Stimulated activated CD4-positive, alpha-beta T cell treated with anti-CD3 and anti-CD28 coated beads, Interleukin-15, amount 100 ng/mL, for 24 hours (primary cell): ENCODE measurements at regions not wholly inside any gene's neighbourhood (a gene's known extent, or its start where the extent isn't known, plus 50 kb on each side); places are given as distances from the start of the nearest gene placed in this dataset.

Experiments used
- DNase-seq: peaks from one replicate; pipeline ENCODE4 v3.0.0-alpha.2; 2020

GRCh38 chr4:165723051-165723795 lies 149.8 kb upstream of the TLL1 start:
- DNase-seq = no peak

GRCh38 chr4:165724786-165725185 lies 148.3 kb upstream of the TLL1 start:
- no peak for DNase-seq

GRCh38 chr4:165725352-165725751 lies 147.7 kb upstream of the TLL1 start:
- no peak for DNase-seq

DNA sequence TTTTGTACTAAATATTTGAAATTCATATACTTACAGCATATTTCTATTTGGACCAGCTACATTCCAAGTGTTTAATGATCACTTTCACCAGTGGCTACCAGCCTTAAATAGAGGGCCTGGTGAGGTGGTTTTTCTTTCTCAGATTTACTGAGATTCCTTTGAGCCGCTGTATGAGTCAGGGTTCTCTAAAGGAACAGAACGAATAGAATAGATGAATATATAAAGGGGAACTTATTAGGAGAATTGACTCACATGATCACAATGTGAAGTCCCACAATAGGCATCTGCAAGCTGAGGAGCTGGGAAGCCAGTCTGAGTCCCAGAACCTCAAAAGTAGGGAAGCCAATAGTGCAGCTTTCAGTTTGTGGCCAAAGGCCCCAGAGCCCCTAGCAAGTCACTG lies 146.2 kb upstream of the TLL1 start:
- DNase-seq = no peak

DNA sequence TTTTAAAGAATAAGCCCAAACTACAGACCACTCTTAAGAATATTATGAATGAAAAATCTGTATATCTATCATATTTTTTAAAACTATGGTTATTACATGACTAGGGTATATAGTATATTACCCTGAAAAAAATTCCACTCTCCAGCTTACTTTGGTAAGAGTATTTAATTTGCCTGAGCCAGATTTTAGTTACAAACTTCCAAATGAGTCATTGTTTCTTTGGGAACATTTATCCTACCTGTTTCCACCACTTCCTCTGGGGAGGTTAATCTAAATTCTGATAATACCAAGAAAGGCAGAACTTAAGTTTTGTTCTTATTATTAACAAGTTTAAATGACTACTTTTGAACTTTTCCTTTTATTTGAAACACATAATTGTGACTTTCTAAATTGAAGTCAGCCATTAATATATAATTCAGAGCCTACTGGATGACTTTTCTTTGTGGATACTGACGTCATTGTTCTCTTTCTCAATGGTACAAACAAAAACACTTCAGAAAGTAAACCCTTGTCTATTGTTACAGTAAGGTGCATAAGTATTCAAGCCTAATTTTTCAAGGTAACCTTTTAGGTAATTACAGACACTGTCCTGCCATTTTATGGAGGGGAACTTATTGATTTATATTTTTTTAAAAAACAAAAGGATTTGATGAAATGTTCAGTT lies 135.6 kb upstream of the TLL1 start:
- no peak for DNase-seq

DNA sequence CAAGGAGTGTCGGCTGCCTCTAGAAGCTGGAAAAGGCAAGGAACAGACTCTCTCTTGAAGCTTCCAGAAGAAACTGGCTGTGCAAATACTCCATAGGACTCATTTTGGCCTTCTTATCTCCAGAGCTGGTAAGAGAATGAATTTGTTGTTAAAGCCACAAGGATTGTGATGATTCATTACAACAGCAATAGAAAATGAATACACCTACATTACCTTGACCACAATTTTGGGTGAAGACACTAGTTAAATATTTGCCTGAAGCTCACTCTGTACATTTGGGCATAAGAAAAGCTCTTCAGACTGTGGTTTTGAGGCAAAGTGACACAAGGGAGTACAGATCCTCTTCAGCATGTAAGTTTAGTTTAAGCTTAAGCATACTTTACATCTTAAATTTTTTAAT lies 134.5 kb upstream of the TLL1 start:
- DNase-seq = no peak

GRCh38 chr4:165740911-165741310 lies 132.1 kb upstream of the TLL1 start:
- DNase-seq = no peak

GRCh38 chr4:165743422-165743821 lies 129.6 kb upstream of the TLL1 start:
- no peak for DNase-seq

- DNase-seq = no peak
Measured at GRCh38 chr4:165744370-165744769, 128.7 kb upstream of the TLL1 start.

GRCh38 chr4:165748321-165748720 lies 124.7 kb upstream of the TLL1 start:
- DNase-seq = no peak

- no peak for DNase-seq
Measured at GRCh38 chr4:165751882-165752281, 121.2 kb upstream of the TLL1 start.

DNA sequence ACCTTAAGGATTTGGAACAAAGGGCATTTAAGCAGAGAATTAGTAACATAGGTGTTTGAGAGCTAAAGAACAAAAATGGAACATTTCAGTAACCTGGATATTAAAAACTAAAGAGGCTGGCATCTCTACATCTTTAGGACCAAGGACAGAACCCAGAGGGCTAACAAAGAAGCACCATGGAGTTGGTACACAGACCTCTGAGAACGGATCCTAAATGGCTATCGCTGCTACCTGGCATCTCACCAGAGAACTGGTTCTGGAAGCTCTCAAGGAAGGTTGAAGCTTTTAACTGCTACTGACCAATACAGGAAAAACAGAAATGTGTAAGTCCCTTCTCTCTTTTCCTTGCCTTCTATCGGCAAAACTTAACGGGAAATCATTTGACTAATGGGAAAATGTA lies 118.4 kb upstream of the TLL1 start:
- no peak for DNase-seq

DNA sequence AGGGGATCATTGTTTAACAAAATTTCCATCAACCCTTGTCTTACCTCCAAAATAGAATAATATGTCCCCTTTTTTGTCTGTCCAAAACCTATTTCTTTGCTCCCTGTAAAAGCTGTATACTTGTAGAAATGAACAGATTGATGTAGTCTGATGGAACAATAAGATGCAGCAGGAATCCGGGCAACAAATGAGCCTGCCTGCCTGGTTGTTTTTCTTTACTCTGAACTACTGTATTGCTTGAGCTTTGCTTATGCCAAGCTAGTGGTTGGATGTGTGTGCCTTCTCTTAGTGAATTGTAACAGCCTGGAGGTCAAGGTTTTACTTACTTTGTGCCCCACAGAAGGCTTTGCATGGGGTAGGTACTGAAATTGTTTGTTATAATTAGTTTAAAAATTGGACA lies 116.2 kb upstream of the TLL1 start:
- no peak for DNase-seq

DNA sequence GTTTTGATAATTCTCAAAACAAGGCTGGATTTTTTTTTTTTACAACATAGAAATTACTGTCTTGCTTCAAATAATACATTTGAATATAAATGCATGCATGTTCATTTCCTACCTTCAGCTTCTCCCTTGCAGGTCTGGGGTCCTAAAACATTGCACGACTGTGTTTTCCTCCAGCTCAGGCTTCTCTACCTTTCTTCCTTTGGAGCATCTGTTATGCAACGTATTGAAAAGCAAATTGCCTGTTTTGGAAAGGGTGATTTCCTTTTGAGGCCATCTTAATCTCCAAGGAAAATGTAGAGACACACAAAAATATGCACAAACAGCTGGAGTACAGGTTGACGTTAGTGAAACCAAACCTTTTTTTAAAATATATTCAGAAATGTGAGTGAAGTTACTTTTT lies 115.6 kb upstream of the TLL1 start:
- DNase-seq = no peak

- no peak for DNase-seq
Measured at GRCh38 chr4:165758086-165758485, 115.0 kb upstream of the TLL1 start.

DNA sequence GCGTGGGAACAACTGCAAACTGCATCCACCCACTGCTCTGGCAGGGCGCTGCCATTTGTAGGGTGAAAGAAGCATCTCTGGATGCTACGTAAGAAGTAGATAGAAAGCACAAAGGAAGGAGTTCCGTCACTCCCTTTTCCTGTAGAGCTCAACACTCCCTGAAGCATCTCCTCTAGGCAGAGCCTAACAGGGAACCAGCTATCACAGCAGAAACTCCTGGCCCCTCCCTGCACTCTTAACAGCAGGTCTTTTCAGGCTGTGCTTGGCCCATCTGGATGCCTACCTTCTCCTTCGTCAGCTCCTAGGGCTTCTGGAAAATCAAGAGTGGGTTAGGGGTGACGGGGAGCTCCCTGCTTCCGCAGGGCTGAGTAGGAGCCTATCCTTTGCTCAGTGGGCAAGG lies 112.9 kb upstream of the TLL1 start:
- no peak for DNase-seq

GRCh38 chr4:165761963-165762362 lies 111.1 kb upstream of the TLL1 start:
- no peak for DNase-seq

- no peak for DNase-seq
Measured at GRCh38 chr4:165763640-165764039, 109.4 kb upstream of the TLL1 start.

GRCh38 chr4:165765053-165765452 lies 108.0 kb upstream of the TLL1 start:
- no peak for DNase-seq

DNA sequence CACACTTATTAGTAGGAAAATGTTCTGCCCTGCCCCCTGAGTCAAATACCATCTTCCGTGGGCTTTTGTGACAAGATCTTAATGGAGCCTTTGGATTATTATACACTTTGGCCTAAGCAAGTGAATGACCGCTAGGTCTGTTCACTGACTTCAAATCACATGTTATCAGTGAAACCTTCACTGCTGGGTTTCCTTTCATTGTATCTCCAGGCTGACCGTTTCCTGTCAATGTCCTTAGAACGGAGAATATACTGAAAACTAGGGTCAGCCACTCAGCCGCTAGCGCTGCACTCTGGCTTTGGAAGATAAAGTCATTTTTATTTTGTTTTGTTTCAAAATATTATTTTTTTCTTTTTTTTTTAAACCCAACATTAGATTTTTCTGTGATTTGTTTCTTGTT lies 107.0 kb upstream of the TLL1 start:
- no peak for DNase-seq

DNA sequence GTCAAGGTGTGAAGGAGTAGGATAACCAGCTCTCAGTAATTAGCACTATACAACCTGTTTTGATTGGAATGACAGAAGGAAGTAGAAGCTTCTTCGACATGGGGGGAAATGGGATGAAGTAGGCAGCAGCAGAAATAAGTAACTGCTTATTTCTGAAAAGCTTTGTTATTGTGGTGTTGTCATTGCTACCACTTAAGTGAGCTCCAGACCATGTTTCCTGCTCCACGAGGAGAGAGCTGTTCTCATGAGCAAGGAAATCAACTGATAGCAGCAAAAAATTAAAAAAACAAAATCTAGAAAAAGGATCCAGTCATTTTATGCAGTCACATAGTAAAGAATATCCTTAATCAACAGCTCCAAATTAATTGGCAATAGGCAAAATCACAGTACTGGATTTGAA lies 106.1 kb upstream of the TLL1 start:
- DNase-seq = no peak

GRCh38 chr4:165767671-165768070 lies 105.4 kb upstream of the TLL1 start:
- no peak for DNase-seq

DNA sequence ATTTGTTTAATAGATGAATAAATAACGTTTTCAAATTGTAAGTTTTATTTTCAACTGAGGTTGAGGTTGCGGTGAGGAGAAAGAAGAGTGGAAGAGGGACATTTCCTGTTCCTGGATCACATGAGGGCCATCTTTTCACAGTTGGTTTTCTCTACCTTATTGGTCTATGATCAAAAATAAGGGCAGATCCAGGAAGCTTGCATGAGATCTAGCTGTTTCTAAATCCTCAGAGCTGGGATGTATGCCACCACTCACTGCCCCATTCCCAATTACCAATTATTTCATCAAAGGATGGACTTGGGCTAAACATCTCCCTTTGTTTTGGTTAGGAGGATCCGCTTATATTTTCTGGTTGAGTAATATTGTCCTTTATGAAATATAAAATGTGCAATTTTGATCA lies 104.8 kb upstream of the TLL1 start:
- no peak for DNase-seq

GRCh38 chr4:165774326-165774725 lies 98.7 kb upstream of the TLL1 start:
- no peak for DNase-seq
